ENCODE measurements at regions not wholly inside any gene's neighbourhood (a gene's known extent, or its start where the extent isn't known, plus 50 kb on each side); places are given as distances from the start of the nearest gene placed in this dataset.

- TF ChIP-seq CTCF (IDR thresholded peaks at IDR 0.05; ENCODE audit: low read depth, low read length, missing input control) = no peak
- TF ChIP-seq GABPA (IDR thresholded peaks at IDR 0.05 in 1 of 2, conservative IDR thresholded peaks at IDR 0.05 in 1 of 2) = no peak
Measured at GRCh38 chr18:8895987-8896619, 190.7 kb downstream of the MTCL1 start.
